K562 (cell line): ENCODE measurements at regions not wholly inside any gene's neighbourhood (a gene's known extent, or its start where the extent isn't known, plus 50 kb on each side); places are given as distances from the start of the nearest gene placed in this dataset.

Source experiments
- ATAC-seq: fragments of 200-7000 bp; cut with Tn5 transposase; 3 replicates; pipeline ENCODE4 v1.9.1; 2020; ENCODE audit warnings: moderate library complexity
- BruUV-seq: library from RNA; stranded (reverse); fragments of 400-500 nt; replicated peaks from 2 replicates; lab custom pipeline; 2021; lab: Mats Ljungman, UMichigan
- CTCF ChIA-PET: fragments of 300-600 bp; formaldehyde crosslinking; extraction: SDS; loops from one replicate; lab custom pipeline; 2021; ENCODE audit warnings: low intra/inter-chr PET ratio; lab: Yijun Ruan, JAX
- POLR2A ChIA-PET: fragments of 300-600, 350-650 bp; sonication (Branson Sonifier 250); formaldehyde crosslinking; extraction: SDS; loops from one replicate; lab custom pipeline; 2021; ENCODE audit warnings: antibody characterized with exemption, inconsistent platforms; lab: Yijun Ruan, JAX
- DNase-seq, 4 experiments: peaks; one replicate each; pipeline versions ENCODE4 v3.0.0 to v3.0.0-alpha.2; 2011 to 2018; ENCODE audit warnings: low spot score in 3 of 4, mixed read lengths in 3 of 4; ENCODE audit errors: extremely low read depth in 1 of 4
- FAIRE-seq: peaks from 2 replicates; lab custom pipeline; 2011; peaks lifted over from hg19 to GRCh38; lab: Jason Lieb, UNC
- H2AFZ ChIP-seq: 2 replicates; pipeline ENCODE4 v1.6.0; 2011; ENCODE audit warnings: low read depth, low read length, control low read depth, inconsistent platforms
- H3K27ac ChIP-seq: fragments of 200-600 bp; 3 replicates; pipeline ENCODE4 v1.8.0; 2011; ENCODE audit warnings: low read depth, mild to moderate bottlenecking, control low read depth, inconsistent platforms, low read length, moderate library complexity, mixed read lengths; ENCODE audit errors: extremely low read depth
- H3K27me3 ChIP-seq, 2 experiments: fragments of 300-600 bp in 1 of 2; 2 replicates in 1 of 2; 3 replicates in 1 of 2; pipeline versions ENCODE4 v1.6.0 to v1.8.0; 2011; ENCODE audit warnings: inconsistent platforms in 2 of 2, low read length in 2 of 2, mild to moderate bottlenecking in 1 of 2, mixed read lengths in 1 of 2, moderate library complexity in 1 of 2; ENCODE audit not compliant: control insufficient read depth in 2 of 2, insufficient read depth in 2 of 2
- H3K36me3 ChIP-seq: fragments of 300-600 bp; 3 replicates; pipeline ENCODE4 v1.8.0; 2011; ENCODE audit warnings: mild to moderate bottlenecking, low read length, inconsistent platforms; ENCODE audit not compliant: control insufficient read depth, insufficient read depth
- H3K4me1 ChIP-seq, 2 experiments: fragments of 200-600 bp in 1 of 2; replicated peaks in 1 of 2; 2 replicates in 1 of 2; 3 replicates in 1 of 2; pipeline versions ENCODE4 v1.5.1 to v1.8.0; 2011; ENCODE audit warnings: inconsistent platforms in 2 of 2, low read length in 2 of 2, mild to moderate bottlenecking in 1 of 2, mixed read lengths in 1 of 2, moderate library complexity in 1 of 2; ENCODE audit not compliant: control insufficient read depth in 2 of 2, insufficient read depth in 2 of 2
- H3K4me2 ChIP-seq: 2 replicates; pipeline ENCODE4 v1.6.1; 2011; ENCODE audit warnings: low read length, control low read depth, inconsistent platforms, mixed read lengths; ENCODE audit not compliant: insufficient read depth
- H3K4me3 ChIP-seq: fragments of 200-600 bp; sonication (generic), shearing (Covaris generic); 2 replicates; pipeline ENCODE4 v1.5.1; 2016; ENCODE audit warnings: control low read depth, inconsistent platforms
- H3K79me2 ChIP-seq: fragments of 200-600 bp; 3 replicates; pipeline ENCODE4 v1.8.0; 2011; ENCODE audit warnings: low read length, inconsistent platforms; ENCODE audit not compliant: control insufficient read depth, insufficient read depth
- H3K9ac ChIP-seq, 2 experiments: 2 replicates each; pipeline versions ENCODE4 v1.6.0 to v1.6.1; 2011; ENCODE audit warnings: low read depth in 2 of 2, low read length in 2 of 2, control low read depth in 1 of 2, inconsistent platforms in 1 of 2, mild to moderate bottlenecking in 1 of 2, mixed read lengths in 1 of 2; ENCODE audit not compliant: insufficient read depth in 1 of 2
- H3K9me1 ChIP-seq: one replicate; pipeline ENCODE4 v1.6.0; 2011; ENCODE audit warnings: inconsistent platforms, mild to moderate bottlenecking, low read length, moderate library complexity; ENCODE audit not compliant: control insufficient read depth, insufficient read depth
- H3K9me3 ChIP-seq: replicated peaks from 2 replicates; pipeline ENCODE4 v1.5.1; 2011; ENCODE audit warnings: low read depth, low read length, inconsistent platforms; ENCODE audit not compliant: control insufficient read depth, insufficient read depth
- H4K20me1 ChIP-seq: replicated peaks from 2 replicates; pipeline ENCODE4 v1.6.1; 2011; ENCODE audit warnings: low read length, inconsistent platforms, mixed read lengths; ENCODE audit not compliant: control insufficient read depth, insufficient read depth
- CREB5 ChIP-seq: fragments of 250-450 bp; sonication (Bioruptor Pico); IDR thresholded peaks from 2 replicates; pipeline ENCODE4 v1.5.0; 2020; ENCODE audit warnings: mild to moderate bottlenecking
- GABPB1 ChIP-seq: sonication (generic); formaldehyde crosslinking; IDR thresholded peaks from 2 replicates; pipeline ENCODE4 v1.8.0; 2022; ENCODE audit warnings: mild to moderate bottlenecking, missing genetic modification reagents
- GABPB2 ChIP-seq: fragments of 250-450 bp; sonication (Bioruptor Pico); conservative IDR thresholded peaks from 2 replicates; pipeline ENCODE4 v1.5.1; 2021; ENCODE audit warnings: mild to moderate bottlenecking
- NFE2 ChIP-seq: IDR thresholded peaks from 2 replicates; pipeline ENCODE4 v1.6.1; 2014; ENCODE audit warnings: antibody characterized with exemption, low read depth
- NFYB ChIP-seq: IDR thresholded peaks from 2 replicates; pipeline ENCODE4 v1.6.1; 2011; ENCODE audit warnings: mild to moderate bottlenecking, moderate library complexity; ENCODE audit not compliant: insufficient read length; ENCODE audit errors: extremely low read depth
- PHF8 ChIP-seq: fragments of 200-600 bp; sonication (generic); IDR thresholded peaks from 2 replicates; pipeline ENCODE4 v1.6.1; 2012; ENCODE audit warnings: mixed run types, mild to moderate bottlenecking, inconsistent platforms, low read length, moderate library complexity, borderline replicate concordance
- POLR2B ChIP-seq: fragments of 450-650 bp; IDR thresholded peaks from 2 replicates; pipeline ENCODE4 v1.6.1; 2018; ENCODE audit warnings: low read depth; ENCODE audit not compliant: partially characterized antibody
- PPARD ChIP-seq: fragments of 250-450 bp; sonication (Bioruptor Pico); IDR thresholded peaks from 2 replicates; pipeline ENCODE4 v1.8.0; 2022; ENCODE audit warnings: inconsistent platforms, mild to moderate bottlenecking, moderate library complexity
- SMC3 ChIP-seq: conservative IDR thresholded peaks from 2 replicates; pipeline ENCODE4 v1.6.1; 2011; ENCODE audit warnings: low read depth, low read length, improper control_type of control experiment; ENCODE audit not compliant: insufficient read depth
- ZKSCAN3 ChIP-seq: fragments of 250-450 bp; sonication (Bioruptor Pico); IDR thresholded peaks from 2 replicates; pipeline ENCODE4 v1.4.0; 2020
- ZNF253 ChIP-seq: fragments of 250-450 bp; sonication (Bioruptor Pico); conservative IDR thresholded peaks from 2 replicates; pipeline ENCODE4 v1.6.1; 2021; ENCODE audit warnings: mild to moderate bottlenecking
- ZNF695 ChIP-seq: fragments of 450-650 bp; formaldehyde crosslinking; IDR thresholded peaks from 2 replicates; pipeline ENCODE4 v1.4.0; 2020; ENCODE audit warnings: mild to moderate bottlenecking, moderate library complexity
- WGBS: fragments of 100-300 bp; shearing (Covaris generic); methylation state at CpG from one replicate; pipeline ENCODE4 v1.1.6; 2016; ENCODE audit warnings: low coverage, mixed read lengths; ENCODE audit not compliant: insufficient coverage; ENCODE audit errors: missing lambda C conversion rate; 5-methylcytosine and 5-hydroxymethylcytosine counted together
- in situ Hi-C: fragments of 300-500 bp; cut with MboI; formaldehyde crosslinking; loops from 4 replicates; pipeline ENCODE4 v1.15.0; 2018; ENCODE audit warnings: inconsistent platforms, mixed read lengths
- intact Hi-C: fragments of 100-400 bp; cut with micrococcal nuclease; formaldehyde crosslinking; loops from 2 replicates; pipeline ENCODE4 v1.14.2; 2022
- TF ChIP-seq, protein P1 (sequence below): fragments of 450-650 bp; IDR thresholded peaks from 2 replicates; pipeline ENCODE4 v1.7.0; 2016; ENCODE audit warnings: borderline replicate concordance
- TF ChIP-seq, protein P2 (sequence below): fragments of 150-350 bp; conservative IDR thresholded peaks from 2 replicates; pipeline ENCODE4 v1.6.1; 2014; ENCODE audit warnings: low read length
- TF ChIP-seq, protein P3 (sequence below): IDR thresholded peaks from 2 replicates; pipeline ENCODE4 v1.6.1; 2014; ENCODE audit warnings: antibody characterized with exemption

- Histone ChIP-seq H3K9me3 (no peaks in the 10 kb centered on the region), H3K4me2 (no peak overlapping the region), H3K27ac (no peak overlapping the region), H2AFZ (no peak overlapping the region), H3K79me2 (no peaks in the 10 kb centered on the region), H3K4me1 (no peaks in the 10 kb centered on the region), H3K9me1 (no peaks in the 10 kb centered on the region), H3K27me3 (no peaks in the 10 kb centered on the region), H3K9ac (no peak overlapping the region), H4K20me1 (no peaks in the 10 kb centered on the region), H3K36me3 (no peaks in the 10 kb centered on the region), H3K4me3 (no peak overlapping the region)
- FAIRE-seq: no peak
- no TSS peak for BruUV-seq
- TF ChIP-seq CREB5 (CRISPR knock-in tag) (no peak), ZKSCAN3 (CRISPR knock-in tag) (no peak), SMC3 (no peak), PHF8 (no peak), GABPB1 (CRISPR knock-in tag) (no peak), PPARD (CRISPR knock-in tag) (no peak), ZNF253 (CRISPR knock-in tag) (no peak), NFYB (no peak), NFE2 (no peak), POLR2B (no peak), ZNF695 (CRISPR knock-in tag) (no peak), GABPB2 (CRISPR knock-in tag) (no peak)
- TF ChIP-seq, protein P1, sequence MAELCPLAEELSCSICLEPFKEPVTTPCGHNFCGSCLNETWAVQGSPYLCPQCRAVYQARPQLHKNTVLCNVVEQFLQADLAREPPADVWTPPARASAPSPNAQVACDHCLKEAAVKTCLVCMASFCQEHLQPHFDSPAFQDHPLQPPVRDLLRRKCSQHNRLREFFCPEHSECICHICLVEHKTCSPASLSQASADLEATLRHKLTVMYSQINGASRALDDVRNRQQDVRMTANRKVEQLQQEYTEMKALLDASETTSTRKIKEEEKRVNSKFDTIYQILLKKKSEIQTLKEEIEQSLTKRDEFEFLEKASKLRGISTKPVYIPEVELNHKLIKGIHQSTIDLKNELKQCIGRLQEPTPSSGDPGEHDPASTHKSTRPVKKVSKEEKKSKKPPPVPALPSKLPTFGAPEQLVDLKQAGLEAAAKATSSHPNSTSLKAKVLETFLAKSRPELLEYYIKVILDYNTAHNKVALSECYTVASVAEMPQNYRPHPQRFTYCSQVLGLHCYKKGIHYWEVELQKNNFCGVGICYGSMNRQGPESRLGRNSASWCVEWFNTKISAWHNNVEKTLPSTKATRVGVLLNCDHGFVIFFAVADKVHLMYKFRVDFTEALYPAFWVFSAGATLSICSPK: no peak
- TF ChIP-seq, protein P2, sequence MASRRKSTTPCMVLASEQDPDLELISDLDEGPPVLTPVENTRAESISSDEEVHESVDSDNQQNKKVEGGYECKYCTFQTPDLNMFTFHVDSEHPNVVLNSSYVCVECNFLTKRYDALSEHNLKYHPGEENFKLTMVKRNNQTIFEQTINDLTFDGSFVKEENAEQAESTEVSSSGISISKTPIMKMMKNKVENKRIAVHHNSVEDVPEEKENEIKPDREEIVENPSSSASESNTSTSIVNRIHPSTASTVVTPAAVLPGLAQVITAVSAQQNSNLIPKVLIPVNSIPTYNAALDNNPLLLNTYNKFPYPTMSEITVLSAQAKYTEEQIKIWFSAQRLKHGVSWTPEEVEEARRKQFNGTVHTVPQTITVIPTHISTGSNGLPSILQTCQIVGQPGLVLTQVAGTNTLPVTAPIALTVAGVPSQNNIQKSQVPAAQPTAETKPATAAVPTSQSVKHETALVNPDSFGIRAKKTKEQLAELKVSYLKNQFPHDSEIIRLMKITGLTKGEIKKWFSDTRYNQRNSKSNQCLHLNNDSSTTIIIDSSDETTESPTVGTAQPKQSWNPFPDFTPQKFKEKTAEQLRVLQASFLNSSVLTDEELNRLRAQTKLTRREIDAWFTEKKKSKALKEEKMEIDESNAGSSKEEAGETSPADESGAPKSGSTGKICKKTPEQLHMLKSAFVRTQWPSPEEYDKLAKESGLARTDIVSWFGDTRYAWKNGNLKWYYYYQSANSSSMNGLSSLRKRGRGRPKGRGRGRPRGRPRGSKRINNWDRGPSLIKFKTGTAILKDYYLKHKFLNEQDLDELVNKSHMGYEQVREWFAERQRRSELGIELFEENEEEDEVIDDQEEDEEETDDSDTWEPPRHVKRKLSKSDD: no peak
- TF ChIP-seq, protein P3, sequence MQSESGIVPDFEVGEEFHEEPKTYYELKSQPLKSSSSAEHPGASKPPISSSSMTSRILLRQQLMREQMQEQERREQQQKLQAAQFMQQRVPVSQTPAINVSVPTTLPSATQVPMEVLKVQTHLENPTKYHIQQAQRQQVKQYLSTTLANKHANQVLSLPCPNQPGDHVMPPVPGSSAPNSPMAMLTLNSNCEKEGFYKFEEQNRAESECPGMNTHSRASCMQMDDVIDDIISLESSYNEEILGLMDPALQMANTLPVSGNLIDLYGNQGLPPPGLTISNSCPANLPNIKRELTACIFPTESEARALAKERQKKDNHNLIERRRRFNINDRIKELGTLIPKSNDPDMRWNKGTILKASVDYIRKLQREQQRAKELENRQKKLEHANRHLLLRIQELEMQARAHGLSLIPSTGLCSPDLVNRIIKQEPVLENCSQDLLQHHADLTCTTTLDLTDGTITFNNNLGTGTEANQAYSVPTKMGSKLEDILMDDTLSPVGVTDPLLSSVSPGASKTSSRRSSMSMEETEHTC: no peak
- ATAC-seq: no peak
- intact Hi-C loops (no loop called here), in situ Hi-C loops (no loop called here)
- ChIA-PET CTCF (no interaction called here), POLR2A (no interaction called here)
- WGBS: 0% methylated on average over 5 of the region's 5 CpGs
- DNase-seq: no peak
These were observed 568.4 kb upstream of the MAP3K7 start for GRCh38 chr6:91155129-91155785.
